ENCODE measurements at regions not wholly inside any gene's neighbourhood (a gene's known extent, or its start where the extent isn't known, plus 50 kb on each side); places are given as distances from the start of the nearest gene placed in this dataset.

DNA sequence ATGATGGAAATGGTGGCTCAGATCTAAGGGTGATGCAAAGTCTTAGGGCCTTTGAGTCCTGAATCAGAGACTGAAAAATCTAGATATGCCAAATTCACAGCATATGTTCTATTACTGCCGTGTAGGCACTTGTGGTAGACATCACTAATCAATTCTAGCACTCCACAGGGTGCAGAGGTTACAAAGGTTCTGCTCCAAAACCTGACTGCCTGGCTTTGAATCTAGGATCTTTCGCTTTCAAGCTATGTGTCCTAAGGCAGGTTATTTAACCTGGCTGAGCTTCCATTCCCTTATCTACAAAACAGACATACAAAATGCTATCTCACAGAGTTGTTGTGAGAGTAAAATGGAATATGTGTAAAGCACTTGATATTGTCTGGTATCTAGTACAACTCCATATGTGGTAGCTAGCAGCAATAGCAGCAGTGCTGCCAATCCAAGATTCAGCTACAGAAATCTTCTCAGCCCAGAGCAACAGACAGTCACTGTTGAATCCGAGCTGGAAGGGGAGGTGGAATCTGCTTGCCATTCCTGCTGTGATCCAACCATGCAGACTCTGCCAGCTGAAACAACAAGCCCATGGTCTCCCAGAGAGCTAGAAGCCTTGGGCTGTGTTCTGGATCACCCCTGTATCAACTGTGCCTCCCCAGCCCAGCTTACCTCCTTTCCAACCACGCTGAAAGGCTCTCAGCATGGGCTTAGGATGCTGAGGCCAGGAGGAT, 206.9 kb downstream of the TFAP2C start:
- TF ChIP-seq, protein P1, sequence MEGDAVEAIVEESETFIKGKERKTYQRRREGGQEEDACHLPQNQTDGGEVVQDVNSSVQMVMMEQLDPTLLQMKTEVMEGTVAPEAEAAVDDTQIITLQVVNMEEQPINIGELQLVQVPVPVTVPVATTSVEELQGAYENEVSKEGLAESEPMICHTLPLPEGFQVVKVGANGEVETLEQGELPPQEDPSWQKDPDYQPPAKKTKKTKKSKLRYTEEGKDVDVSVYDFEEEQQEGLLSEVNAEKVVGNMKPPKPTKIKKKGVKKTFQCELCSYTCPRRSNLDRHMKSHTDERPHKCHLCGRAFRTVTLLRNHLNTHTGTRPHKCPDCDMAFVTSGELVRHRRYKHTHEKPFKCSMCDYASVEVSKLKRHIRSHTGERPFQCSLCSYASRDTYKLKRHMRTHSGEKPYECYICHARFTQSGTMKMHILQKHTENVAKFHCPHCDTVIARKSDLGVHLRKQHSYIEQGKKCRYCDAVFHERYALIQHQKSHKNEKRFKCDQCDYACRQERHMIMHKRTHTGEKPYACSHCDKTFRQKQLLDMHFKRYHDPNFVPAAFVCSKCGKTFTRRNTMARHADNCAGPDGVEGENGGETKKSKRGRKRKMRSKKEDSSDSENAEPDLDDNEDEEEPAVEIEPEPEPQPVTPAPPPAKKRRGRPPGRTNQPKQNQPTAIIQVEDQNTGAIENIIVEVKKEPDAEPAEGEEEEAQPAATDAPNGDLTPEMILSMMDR (IDR thresholded peaks at IDR 0.05; ENCODE audit: low read depth, low read length, poor library complexity, severe bottlenecking) = no peak
- no peak for TF ChIP-seq EZH2phosphoT487 (IDR thresholded peaks at IDR 0.05; ENCODE audit: borderline replicate concordance, low read length)
